ENCODE measurements at regions not wholly inside any gene's neighbourhood (a gene's known extent, or its start where the extent isn't known, plus 50 kb on each side); places are given as distances from the start of the nearest gene placed in this dataset.

- H3K4me3 ChIP-seq (replicated peaks; ENCODE audit: low read depth, low read length): no peak overlapping the region
- TF ChIP-seq CTCF (IDR thresholded peaks at IDR 0.05; ENCODE audit: low read depth, low read length, missing control alignments): no peak
- DNase-seq (ENCODE audit: extremely low read depth, low read depth): no peak
These were observed 100.4 kb downstream of the IRX2 start for GRCh38 chr5:2651116-2651515.

GRCh38 chr5:2642684-2643345 lies 108.7 kb downstream of the IRX2 start:
- TF ChIP-seq CTCF (IDR thresholded peaks at IDR 0.05; ENCODE audit: low read depth, low read length, missing control alignments): no peak
- no peak overlapping the region for H3K4me3 ChIP-seq (replicated peaks; ENCODE audit: low read depth, low read length)
- no peak for DNase-seq (ENCODE audit: extremely low read depth, low read depth)

- no peak for DNase-seq (ENCODE audit: extremely low read depth, low read depth)
- no peak for TF ChIP-seq CTCF (IDR thresholded peaks at IDR 0.05; ENCODE audit: low read depth, low read length, missing control alignments)
- no peak overlapping the region for H3K4me3 ChIP-seq (replicated peaks; ENCODE audit: low read depth, low read length)
These were observed 110.8 kb downstream of the IRX2 start for GRCh38 chr5:2640717-2641116.

GRCh38 chr5:2639425-2639824 lies 112.1 kb downstream of the IRX2 start:
- no peak for TF ChIP-seq CTCF (IDR thresholded peaks at IDR 0.05; ENCODE audit: low read depth, low read length, missing control alignments)
- no peak overlapping the region for H3K4me3 ChIP-seq (replicated peaks; ENCODE audit: low read depth, low read length)
- no peak for DNase-seq (ENCODE audit: extremely low read depth, low read depth)

GRCh38 chr5:2634399-2635176 lies 116.9 kb downstream of the IRX2 start:
- H3K4me3 ChIP-seq (replicated peaks; ENCODE audit: low read depth, low read length): no peak overlapping the region
- TF ChIP-seq CTCF (IDR thresholded peaks at IDR 0.05; ENCODE audit: low read depth, low read length, missing control alignments): no peak
- DNase-seq (ENCODE audit: extremely low read depth, low read depth): no peak

- TF ChIP-seq CTCF (IDR thresholded peaks at IDR 0.05; ENCODE audit: low read depth, low read length, missing control alignments): no peak
- no peak overlapping the region for H3K4me3 ChIP-seq (replicated peaks; ENCODE audit: low read depth, low read length)
These were observed 117.5 kb downstream of the IRX2 start for GRCh38 chr5:2633992-2634391.

More at GRCh38 chr5:2633992-2634391, 117.5 kb downstream of the IRX2 start:
- no peak for DNase-seq (ENCODE audit: extremely low read depth, low read depth)
